Astrocyte of the spinal cord (primary cell): ENCODE measurements at regions not wholly inside any gene's neighbourhood (a gene's known extent, or its start where the extent isn't known, plus 50 kb on each side); places are given as distances from the start of the nearest gene placed in this dataset.
"Not testable (repeated sequence)": the region's sequence is repeated elsewhere in the genome, so short reads cannot be mapped to it uniquely, and the experiment has no call there.

Experiments
- DNase-seq: peaks from one replicate; pipeline ENCODE4 v3.0.0; 2011; ENCODE audit warnings: low read depth, low spot score
- H3K4me3 ChIP-seq: 2 replicates; pipeline ENCODE4 v1.5.1; 2011; ENCODE audit warnings: low read depth, mild to moderate bottlenecking, low read length, moderate library complexity
- in situ Hi-C: cut with HindIII; loops from 2 replicates; pipeline ENCODE4 v1.10.0; 2017; ENCODE audit warnings: low sequenced_read_pairs
- TF ChIP-seq, protein P1 (sequence below): IDR thresholded peaks from 2 replicates; pipeline ENCODE4 v1.5.1; 2012; ENCODE audit warnings: low read depth, mild to moderate bottlenecking, low read length, inconsistent platforms

DNA sequence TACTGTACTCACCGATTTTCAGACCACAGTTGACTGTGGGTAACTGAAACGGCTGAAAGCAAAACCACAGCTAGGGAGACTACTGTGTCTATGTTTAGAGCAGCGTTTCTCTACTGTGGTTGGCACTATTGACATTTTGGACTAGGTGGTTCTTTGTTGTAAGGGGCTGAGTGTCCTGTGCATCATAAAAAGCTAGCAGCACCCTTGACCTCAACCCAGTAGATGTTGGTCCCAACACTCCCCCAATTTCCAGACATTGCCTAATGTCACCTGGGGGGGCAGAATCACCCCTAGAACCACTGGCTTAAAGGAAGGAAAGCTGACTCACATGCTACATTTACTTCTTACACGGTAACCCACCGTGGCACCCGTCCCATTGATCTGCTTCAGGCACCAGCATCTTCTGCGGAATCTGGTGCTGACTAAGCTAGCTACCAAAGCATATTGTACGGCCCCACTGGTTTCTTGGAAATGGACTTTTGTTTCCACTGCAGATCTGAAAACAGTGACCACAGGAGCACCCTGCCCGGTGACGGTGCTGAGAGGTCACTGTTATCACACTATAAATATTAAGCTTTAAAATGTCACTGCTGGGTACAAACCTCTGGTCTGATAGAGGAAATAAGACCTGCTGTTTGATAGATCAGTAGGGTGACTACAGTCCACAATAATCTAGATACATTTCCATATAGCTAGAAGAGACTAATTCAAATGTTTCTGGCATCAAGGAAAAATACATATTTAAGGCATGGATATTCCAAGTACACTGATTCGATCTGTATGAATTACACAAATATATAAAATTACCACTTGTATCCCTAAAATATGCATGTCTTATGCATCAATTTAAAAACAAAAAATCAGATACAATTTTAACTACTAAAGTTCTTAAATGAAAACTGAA, 151.4 kb downstream of the HSD17B3 start:
- TF ChIP-seq, protein P1, sequence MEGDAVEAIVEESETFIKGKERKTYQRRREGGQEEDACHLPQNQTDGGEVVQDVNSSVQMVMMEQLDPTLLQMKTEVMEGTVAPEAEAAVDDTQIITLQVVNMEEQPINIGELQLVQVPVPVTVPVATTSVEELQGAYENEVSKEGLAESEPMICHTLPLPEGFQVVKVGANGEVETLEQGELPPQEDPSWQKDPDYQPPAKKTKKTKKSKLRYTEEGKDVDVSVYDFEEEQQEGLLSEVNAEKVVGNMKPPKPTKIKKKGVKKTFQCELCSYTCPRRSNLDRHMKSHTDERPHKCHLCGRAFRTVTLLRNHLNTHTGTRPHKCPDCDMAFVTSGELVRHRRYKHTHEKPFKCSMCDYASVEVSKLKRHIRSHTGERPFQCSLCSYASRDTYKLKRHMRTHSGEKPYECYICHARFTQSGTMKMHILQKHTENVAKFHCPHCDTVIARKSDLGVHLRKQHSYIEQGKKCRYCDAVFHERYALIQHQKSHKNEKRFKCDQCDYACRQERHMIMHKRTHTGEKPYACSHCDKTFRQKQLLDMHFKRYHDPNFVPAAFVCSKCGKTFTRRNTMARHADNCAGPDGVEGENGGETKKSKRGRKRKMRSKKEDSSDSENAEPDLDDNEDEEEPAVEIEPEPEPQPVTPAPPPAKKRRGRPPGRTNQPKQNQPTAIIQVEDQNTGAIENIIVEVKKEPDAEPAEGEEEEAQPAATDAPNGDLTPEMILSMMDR: no peak
- H3K4me3 ChIP-seq: no peak overlapping the region
- in situ Hi-C loops: no loop called here
- no peak for DNase-seq

DNA sequence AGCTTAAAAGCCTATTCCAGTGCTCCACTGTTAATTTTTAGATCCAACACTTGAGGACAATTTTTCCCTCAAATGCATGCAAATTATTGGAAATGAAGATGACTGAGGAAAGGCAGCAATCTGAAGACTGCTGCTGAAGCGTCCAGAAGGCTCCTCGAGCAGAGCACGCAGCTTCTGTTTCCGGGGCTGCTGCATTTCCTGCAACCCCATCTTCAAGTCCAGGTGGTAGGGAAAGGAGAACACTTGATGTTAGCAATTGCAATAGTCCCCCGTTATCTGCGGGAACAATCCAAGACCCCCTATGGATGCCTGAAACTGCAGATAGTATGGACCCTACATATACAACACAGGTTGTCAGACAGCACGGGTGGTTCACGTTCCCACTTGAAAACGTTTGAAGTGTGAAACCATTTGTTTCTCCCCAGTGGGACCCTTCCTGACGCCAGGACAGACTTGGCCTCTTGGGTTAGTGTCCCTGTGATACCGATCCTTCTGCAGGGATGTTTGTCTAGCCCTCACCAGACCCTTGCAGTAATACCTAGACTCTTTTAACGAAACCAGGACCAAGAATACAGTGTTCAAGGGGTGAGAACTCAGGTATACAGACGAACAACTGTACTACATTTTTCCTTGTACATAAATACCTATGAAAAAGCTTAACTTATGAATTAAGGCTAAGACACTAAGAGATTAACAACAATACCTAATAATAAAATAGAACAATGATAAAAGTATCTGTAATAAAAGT, 152.3 kb downstream of the HSD17B3 start:
- DNase-seq: no peak
- in situ Hi-C loops: no loop called here
- TF ChIP-seq, protein P1: no peak
- H3K4me3 ChIP-seq: no peak overlapping the region

DNA sequence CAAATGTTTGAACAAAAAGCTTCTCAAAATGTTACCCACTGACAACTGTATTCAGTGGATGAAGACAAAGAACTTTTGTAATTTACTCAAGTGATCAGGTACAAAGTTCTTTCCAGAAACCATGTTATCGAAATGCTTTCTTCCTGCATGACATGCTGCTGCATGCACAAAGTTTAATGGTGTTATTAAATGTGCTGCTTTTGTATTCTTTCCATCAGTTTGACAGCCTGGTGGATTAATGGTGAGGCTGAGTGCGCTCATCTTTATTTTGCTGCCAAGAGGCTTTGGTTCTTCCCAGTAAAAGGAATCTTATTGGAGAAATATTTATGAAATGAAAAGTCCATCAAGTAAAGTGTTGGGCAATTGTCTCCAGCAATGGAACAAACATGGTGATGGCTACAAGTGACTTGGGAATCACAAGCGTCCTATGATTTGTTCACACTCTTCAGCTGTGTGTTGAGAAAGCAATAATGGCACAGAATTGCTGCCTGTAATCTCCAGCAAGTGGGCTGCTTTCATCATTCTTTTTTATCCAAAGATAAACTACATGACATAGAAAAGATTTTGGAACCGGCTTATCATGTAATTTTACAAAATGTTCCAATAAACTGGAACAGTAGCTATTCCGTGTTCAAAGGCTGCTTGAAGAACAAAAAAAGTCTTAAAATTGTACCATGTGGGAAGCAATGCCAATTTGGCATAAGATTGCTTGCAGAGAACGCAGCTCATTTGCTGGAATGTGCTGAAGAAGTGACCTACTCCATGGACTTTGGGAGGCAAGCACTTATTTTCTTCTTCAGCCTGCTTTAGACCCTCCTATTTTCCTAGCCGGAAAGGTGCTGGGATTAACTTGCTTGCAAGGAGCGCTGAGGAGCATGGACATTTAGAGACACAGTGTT, 153.1 kb downstream of the HSD17B3 start:
- no peak overlapping the region for H3K4me3 ChIP-seq
- in situ Hi-C loops: no loop called here
- DNase-seq: no peak
- TF ChIP-seq, protein P1: no peak

DNA sequence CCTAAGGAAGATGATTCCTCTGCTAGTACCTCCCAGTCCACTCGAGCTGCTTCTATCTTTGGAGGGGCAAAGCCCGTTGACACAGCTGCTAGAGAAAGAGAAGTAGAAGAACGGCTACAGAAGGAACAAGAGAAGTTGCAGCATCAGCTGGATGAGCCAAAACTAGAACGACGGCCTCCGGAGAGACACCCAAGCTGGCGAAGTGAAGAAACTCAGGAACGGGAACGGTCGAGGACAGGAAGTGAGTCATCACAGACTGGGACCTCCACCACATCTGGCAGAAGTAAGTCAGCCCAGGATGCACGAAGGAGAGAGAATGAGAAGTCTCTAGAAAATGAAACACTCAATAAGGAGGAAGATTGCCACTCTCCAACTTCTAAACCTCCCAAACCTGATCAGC, 154.9 kb downstream of the HSD17B3 start:
- H3K4me3 ChIP-seq, DNase-seq, in situ Hi-C loops: not testable (repeated sequence)

DNA sequence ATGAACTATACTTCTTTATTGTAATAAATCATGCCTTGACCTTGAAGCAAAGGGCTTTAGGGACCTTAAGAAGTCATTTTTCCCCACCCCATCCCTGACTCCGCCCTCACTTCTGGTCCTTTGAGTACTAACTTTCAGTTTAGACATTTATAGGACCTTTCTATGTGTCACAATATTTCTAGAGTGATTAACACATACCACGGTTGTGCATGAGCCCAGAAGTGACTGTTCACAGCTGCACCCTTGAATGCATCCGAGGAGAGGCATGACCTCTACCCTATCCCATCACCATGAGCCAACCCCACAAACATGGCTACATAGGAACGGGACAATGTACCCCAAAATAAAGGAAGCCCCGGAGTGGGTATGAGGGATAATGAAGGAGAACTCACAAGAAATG, 160.3 kb downstream of the HSD17B3 start:
- H3K4me3 ChIP-seq: no peak overlapping the region
- in situ Hi-C loops: no loop called here
- DNase-seq: no peak
- TF ChIP-seq, protein P1: no peak

DNA sequence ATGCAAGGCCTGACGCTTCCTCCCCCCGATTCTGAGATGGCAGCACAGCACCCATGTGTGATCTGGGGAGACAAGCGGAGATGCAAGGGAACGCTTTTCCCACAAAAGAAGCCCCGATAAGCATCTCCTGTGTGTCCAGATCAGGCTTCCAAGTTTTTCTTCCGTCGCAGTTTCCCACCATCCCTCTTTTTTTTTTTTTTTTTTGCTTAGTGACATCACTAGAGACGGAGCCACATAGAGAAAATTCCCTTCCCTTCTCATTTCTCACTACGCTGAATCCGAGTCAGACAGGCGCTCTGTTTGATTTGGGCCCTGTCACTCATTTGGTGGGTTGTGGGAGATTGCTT, 160.9 kb downstream of the HSD17B3 start:
- in situ Hi-C loops: no loop called here
- no peak for DNase-seq
- TF ChIP-seq, protein P1: no peak
- H3K4me3 ChIP-seq: no peak overlapping the region
